ENCODE measurements at regions not wholly inside any gene's neighbourhood (a gene's known extent, or its start where the extent isn't known, plus 50 kb on each side); places are given as distances from the start of the nearest gene placed in this dataset.
"Not testable (repeated sequence)": the region's sequence is repeated elsewhere in the genome, so short reads cannot be mapped to it uniquely, and the experiment has no call there.

GRCh38 chr6:141457984-141458383 is 674.7 kb upstream of the GJE1 start:
- H3K4me1 ChIP-seq (ENCODE audit: control insufficient read depth, insufficient read depth, low read length); H3K4me2 ChIP-seq (ENCODE audit: low read length); H3K9ac ChIP-seq (ENCODE audit: low read depth, low read length); H3K36me3 ChIP-seq (ENCODE audit: insufficient read depth, low read length); H3K4me3 ChIP-seq (ENCODE audit: low read length); H3K27me3 ChIP-seq (ENCODE audit: control insufficient read depth, insufficient read depth, low read length); H3K9me3 ChIP-seq (replicated peaks; ENCODE audit: low read length): not testable (repeated sequence)

- Histone ChIP-seq H3K4me1 (ENCODE audit: control insufficient read depth, insufficient read depth, low read length) (peaks cover 25% of the 10 kb centered on the region), H3K27me3 (ENCODE audit: control insufficient read depth, insufficient read depth, low read length) (no peaks in the 10 kb centered on the region), H3K4me2 (ENCODE audit: low read length) (peak overlapping the region; percentile 61), H3K4me3 (ENCODE audit: low read length) (peak overlapping the region; percentile 18), H3K9ac (ENCODE audit: low read depth, low read length) (peak overlapping the region; percentile 82), H3K36me3 (ENCODE audit: insufficient read depth, low read length) (no peaks in the 10 kb centered on the region), H3K9me3 (replicated peaks; ENCODE audit: low read length) (no peaks in the 10 kb centered on the region)
Observed at GRCh38 chr6:141452354-141452686, 680.4 kb upstream of the GJE1 start.

- Histone ChIP-seq H3K4me1 (ENCODE audit: control insufficient read depth, insufficient read depth, low read length) (peaks cover 25% of the 10 kb centered on the region), H3K27me3 (ENCODE audit: control insufficient read depth, insufficient read depth, low read length) (no peaks in the 10 kb centered on the region), H3K36me3 (ENCODE audit: insufficient read depth, low read length) (no peaks in the 10 kb centered on the region), H3K4me2 (ENCODE audit: low read length) (peak overlapping the region; percentile 72), H3K4me3 (ENCODE audit: low read length) (peak overlapping the region; percentile 19), H3K9me3 (replicated peaks; ENCODE audit: low read length) (no peaks in the 10 kb centered on the region), H3K9ac (ENCODE audit: low read depth, low read length) (peak overlapping the region; percentile 82)
Observed at GRCh38 chr6:141451511-141452353, 681.0 kb upstream of the GJE1 start.

GRCh38 chr6:141451181-141451510 is 681.6 kb upstream of the GJE1 start:
- no peaks in the 10 kb centered on the region for H3K9me3 ChIP-seq (replicated peaks; ENCODE audit: low read length)
- peak overlapping the region; percentile 72 for H3K4me2 ChIP-seq (ENCODE audit: low read length)
- no peaks in the 10 kb centered on the region for H3K36me3 ChIP-seq (ENCODE audit: insufficient read depth, low read length)
- H3K4me1 ChIP-seq (ENCODE audit: control insufficient read depth, insufficient read depth, low read length), result peaks cover 25% of the 10 kb centered on the region
- no peak overlapping the region for H3K4me3 ChIP-seq (ENCODE audit: low read length)
- no peaks in the 10 kb centered on the region for H3K27me3 ChIP-seq (ENCODE audit: control insufficient read depth, insufficient read depth, low read length)
- peak overlapping the region; percentile 82 for H3K9ac ChIP-seq (ENCODE audit: low read depth, low read length)

GRCh38 chr6:141445928-141446628 is 686.6 kb upstream of the GJE1 start:
- Histone ChIP-seq H3K9ac (ENCODE audit: low read depth, low read length) (no peak overlapping the region), H3K9me3 (replicated peaks; ENCODE audit: low read length) (no peaks in the 10 kb centered on the region), H3K4me3 (ENCODE audit: low read length) (no peak overlapping the region), H3K4me1 (ENCODE audit: control insufficient read depth, insufficient read depth, low read length) (peaks cover 18% of the 10 kb centered on the region), H3K4me2 (ENCODE audit: low read length) (no peak overlapping the region), H3K27me3 (ENCODE audit: control insufficient read depth, insufficient read depth, low read length) (no peaks in the 10 kb centered on the region), H3K36me3 (ENCODE audit: insufficient read depth, low read length) (no peaks in the 10 kb centered on the region)

GRCh38 chr6:141443668-141444289 is 688.9 kb upstream of the GJE1 start:
- no peak overlapping the region for H3K9ac ChIP-seq (ENCODE audit: low read depth, low read length)
- H3K4me2 ChIP-seq (ENCODE audit: low read length), result peak overlapping the region; percentile 13
- no peaks in the 10 kb centered on the region for H3K36me3 ChIP-seq (ENCODE audit: insufficient read depth, low read length)
- H3K4me1 ChIP-seq (ENCODE audit: control insufficient read depth, insufficient read depth, low read length), result peaks cover 10% of the 10 kb centered on the region
- H3K4me3 ChIP-seq (ENCODE audit: low read length), result no peak overlapping the region
- H3K27me3 ChIP-seq (ENCODE audit: control insufficient read depth, insufficient read depth, low read length), result no peaks in the 10 kb centered on the region
- H3K9me3 ChIP-seq (replicated peaks; ENCODE audit: low read length), result no peaks in the 10 kb centered on the region

- no peak overlapping the region for H3K9ac ChIP-seq (ENCODE audit: low read depth, low read length)
- peaks cover 10% of the 10 kb centered on the region for H3K4me1 ChIP-seq (ENCODE audit: control insufficient read depth, insufficient read depth, low read length)
- H3K4me3 ChIP-seq (ENCODE audit: low read length), result no peak overlapping the region
- H3K9me3 ChIP-seq (replicated peaks; ENCODE audit: low read length), result no peaks in the 10 kb centered on the region
- no peaks in the 10 kb centered on the region for H3K27me3 ChIP-seq (ENCODE audit: control insufficient read depth, insufficient read depth, low read length)
- H3K4me2 ChIP-seq (ENCODE audit: low read length), result no peak overlapping the region
- H3K36me3 ChIP-seq (ENCODE audit: insufficient read depth, low read length), result no peaks in the 10 kb centered on the region
Observed at GRCh38 chr6:141443032-141443431, 689.7 kb upstream of the GJE1 start.

- Histone ChIP-seq H3K36me3 (ENCODE audit: insufficient read depth, low read length) (no peaks in the 10 kb centered on the region), H3K9ac (ENCODE audit: low read depth, low read length) (no peak overlapping the region), H3K27me3 (ENCODE audit: control insufficient read depth, insufficient read depth, low read length) (no peaks in the 10 kb centered on the region), H3K4me3 (ENCODE audit: low read length) (no peak overlapping the region), H3K4me1 (ENCODE audit: control insufficient read depth, insufficient read depth, low read length) (peaks cover 10% of the 10 kb centered on the region), H3K9me3 (replicated peaks; ENCODE audit: low read length) (no peaks in the 10 kb centered on the region), H3K4me2 (ENCODE audit: low read length) (no peak overlapping the region)
Observed at GRCh38 chr6:141439513-141439912, 693.2 kb upstream of the GJE1 start.

- Histone ChIP-seq H3K4me1 (ENCODE audit: control insufficient read depth, insufficient read depth, low read length) (no peaks in the 10 kb centered on the region), H3K27me3 (ENCODE audit: control insufficient read depth, insufficient read depth, low read length) (no peaks in the 10 kb centered on the region), H3K4me3 (ENCODE audit: low read length) (no peak overlapping the region), H3K36me3 (ENCODE audit: insufficient read depth, low read length) (no peaks in the 10 kb centered on the region), H3K4me2 (ENCODE audit: low read length) (no peak overlapping the region), H3K9me3 (replicated peaks; ENCODE audit: low read length) (no peaks in the 10 kb centered on the region), H3K9ac (ENCODE audit: low read depth, low read length) (no peak overlapping the region)
Observed at GRCh38 chr6:141437685-141438084, 695.0 kb upstream of the GJE1 start.

- no peak overlapping the region for H3K4me3 ChIP-seq (ENCODE audit: low read length)
- H3K27me3 ChIP-seq (ENCODE audit: control insufficient read depth, insufficient read depth, low read length), result no peaks in the 10 kb centered on the region
- no peak overlapping the region for H3K9ac ChIP-seq (ENCODE audit: low read depth, low read length)
Observed at GRCh38 chr6:141437011-141437410, 695.7 kb upstream of the GJE1 start.

GRCh38 chr6:141426400-141426980 is 706.2 kb upstream of the GJE1 start:
- Histone ChIP-seq H3K4me3 (ENCODE audit: low read length) (no peak overlapping the region), H3K4me1 (ENCODE audit: control insufficient read depth, insufficient read depth, low read length) (peaks cover 11% of the 10 kb centered on the region), H3K9me3 (replicated peaks; ENCODE audit: low read length) (no peaks in the 10 kb centered on the region), H3K36me3 (ENCODE audit: insufficient read depth, low read length) (no peaks in the 10 kb centered on the region), H3K27me3 (ENCODE audit: control insufficient read depth, insufficient read depth, low read length) (no peaks in the 10 kb centered on the region), H3K4me2 (ENCODE audit: low read length) (no peak overlapping the region), H3K9ac (ENCODE audit: low read depth, low read length) (no peak overlapping the region)

More at GRCh38 chr6:141437011-141437410, 695.7 kb upstream of the GJE1 start:
- Histone ChIP-seq H3K9me3 (replicated peaks; ENCODE audit: low read length) (no peaks in the 10 kb centered on the region), H3K4me1 (ENCODE audit: control insufficient read depth, insufficient read depth, low read length) (no peaks in the 10 kb centered on the region), H3K4me2 (ENCODE audit: low read length) (no peak overlapping the region), H3K36me3 (ENCODE audit: insufficient read depth, low read length) (no peaks in the 10 kb centered on the region)

Measured in skeletal muscle satellite cell (primary cell).